ENCODE measurements at regions not wholly inside any gene's neighbourhood (a gene's known extent, or its start where the extent isn't known, plus 50 kb on each side); places are given as distances from the start of the nearest gene placed in this dataset.

DNA sequence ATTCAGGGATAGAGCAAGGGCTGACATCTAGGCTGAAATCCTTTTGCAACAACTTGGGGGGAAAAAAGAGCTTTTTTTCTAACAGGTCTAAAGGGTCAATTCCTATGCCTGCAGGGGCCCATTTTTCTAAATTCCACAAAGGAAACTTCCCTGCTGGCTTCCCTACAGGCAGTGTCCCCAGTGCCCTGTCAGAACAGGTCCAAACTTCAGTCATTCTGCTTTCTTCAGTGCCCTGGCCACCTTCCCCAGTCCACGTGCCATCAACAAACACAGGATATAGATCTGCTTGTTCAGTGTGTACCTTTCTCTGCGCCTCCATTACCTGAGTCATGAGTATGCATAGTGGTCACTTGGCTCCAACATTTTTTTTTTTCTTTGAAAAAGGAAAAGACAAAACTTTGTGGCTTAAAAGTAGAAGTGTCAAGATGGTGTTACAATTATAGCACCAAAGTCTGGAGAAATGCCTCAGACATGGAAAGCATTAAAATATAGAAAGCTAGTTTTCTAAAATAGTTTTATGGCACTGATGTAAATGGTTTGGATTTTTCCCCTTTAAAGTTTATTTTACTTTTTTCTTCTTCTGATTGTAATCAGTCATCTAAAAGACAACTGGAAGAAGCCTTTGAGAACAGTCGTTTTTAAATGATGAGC is 84.0 kb upstream of the JADE1 start:
- TF ChIP-seq, protein P1, sequence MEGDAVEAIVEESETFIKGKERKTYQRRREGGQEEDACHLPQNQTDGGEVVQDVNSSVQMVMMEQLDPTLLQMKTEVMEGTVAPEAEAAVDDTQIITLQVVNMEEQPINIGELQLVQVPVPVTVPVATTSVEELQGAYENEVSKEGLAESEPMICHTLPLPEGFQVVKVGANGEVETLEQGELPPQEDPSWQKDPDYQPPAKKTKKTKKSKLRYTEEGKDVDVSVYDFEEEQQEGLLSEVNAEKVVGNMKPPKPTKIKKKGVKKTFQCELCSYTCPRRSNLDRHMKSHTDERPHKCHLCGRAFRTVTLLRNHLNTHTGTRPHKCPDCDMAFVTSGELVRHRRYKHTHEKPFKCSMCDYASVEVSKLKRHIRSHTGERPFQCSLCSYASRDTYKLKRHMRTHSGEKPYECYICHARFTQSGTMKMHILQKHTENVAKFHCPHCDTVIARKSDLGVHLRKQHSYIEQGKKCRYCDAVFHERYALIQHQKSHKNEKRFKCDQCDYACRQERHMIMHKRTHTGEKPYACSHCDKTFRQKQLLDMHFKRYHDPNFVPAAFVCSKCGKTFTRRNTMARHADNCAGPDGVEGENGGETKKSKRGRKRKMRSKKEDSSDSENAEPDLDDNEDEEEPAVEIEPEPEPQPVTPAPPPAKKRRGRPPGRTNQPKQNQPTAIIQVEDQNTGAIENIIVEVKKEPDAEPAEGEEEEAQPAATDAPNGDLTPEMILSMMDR (IDR thresholded peaks at IDR 0.05; ENCODE audit: low read length): no peak
- TF ChIP-seq EZH2 (IDR thresholded peaks at IDR 0.05; ENCODE audit: borderline replicate concordance, low read length): no peak
